A172 (cell line): ENCODE measurements at regions not wholly inside any gene's neighbourhood (a gene's known extent, or its start where the extent isn't known, plus 50 kb on each side); places are given as distances from the start of the nearest gene placed in this dataset.

Source experiments
- DNase-seq: peaks from one replicate; pipeline ENCODE4 v3.0.0-alpha.2; 2015; ENCODE audit warnings: low spot score

- DNase-seq, result no peak
Measured at GRCh38 chr4:121227341-121227792, 63.2 kb upstream of the TNIP3 start.

GRCh38 chr4:121226362-121226761, 62.2 kb upstream of the TNIP3 start:
- DNase-seq, result no peak

- no peak for DNase-seq
Measured at GRCh38 chr4:121221608-121222007, 57.5 kb upstream of the TNIP3 start.

- DNase-seq, result no peak
Measured at GRCh38 chr4:121221201-121221600, 57.1 kb upstream of the TNIP3 start.

GRCh38 chr4:121220698-121221097, 56.6 kb upstream of the TNIP3 start:
- DNase-seq, result no peak

- DNase-seq, result no peak
Measured at GRCh38 chr4:121219227-121219626, 55.1 kb upstream of the TNIP3 start.

GRCh38 chr4:121217351-121217750, 53.2 kb upstream of the TNIP3 start:
- DNase-seq, result no peak

GRCh38 chr4:121216461-121216860, 52.3 kb upstream of the TNIP3 start:
- DNase-seq, result no peak

GRCh38 chr4:121213940-121214339, 49.8 kb upstream of the TNIP3 start:
- DNase-seq, result no peak
